SH-SY5Y (cell line): ENCODE measurements at regions not wholly inside any gene's neighbourhood (a gene's known extent, or its start where the extent isn't known, plus 50 kb on each side); places are given as distances from the start of the nearest gene placed in this dataset.

Experiments used
- GATA2 ChIP-seq: IDR thresholded peaks from 2 replicates; pipeline ENCODE4 v1.6.1; 2011; ENCODE audit warnings: mild to moderate bottlenecking, low read depth, low read length
- GATA3 ChIP-seq: IDR thresholded peaks from 2 replicates; pipeline ENCODE4 v1.6.1; 2011; ENCODE audit warnings: low read depth, mild to moderate bottlenecking, low read length, moderate library complexity

GRCh38 chr3:168325684-168326083, 230.0 kb upstream of the GOLIM4 start:
- TF ChIP-seq GATA3 = no peak
- no peak for TF ChIP-seq GATA2
